ENCODE measurements at regions not wholly inside any gene's neighbourhood (a gene's known extent, or its start where the extent isn't known, plus 50 kb on each side); places are given as distances from the start of the nearest gene placed in this dataset.

- ATAC-seq, result no peak
These were observed 607.3 kb downstream of the NCAM2 start for GRCh38 chr21:21605521-21605920.

DNA sequence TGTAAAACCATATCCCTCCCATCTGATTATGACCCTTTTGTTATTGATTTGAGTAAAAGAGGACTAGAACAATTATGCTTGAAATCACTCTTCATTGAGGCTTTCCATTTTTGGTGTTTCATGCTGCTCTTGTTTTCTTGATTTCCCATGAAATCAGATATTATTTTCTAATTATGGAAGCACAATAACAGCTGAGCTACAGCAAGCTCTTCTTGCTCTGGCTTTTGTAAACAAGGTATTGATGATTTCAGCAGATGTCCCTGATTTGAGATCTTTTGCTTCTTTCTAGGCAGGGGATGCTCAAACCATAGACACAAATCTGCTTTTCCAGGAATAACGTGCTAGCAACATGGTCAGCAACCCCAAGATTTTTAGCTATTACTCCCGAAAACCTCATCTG, 607.8 kb downstream of the NCAM2 start:
- ATAC-seq, result no peak

DNA sequence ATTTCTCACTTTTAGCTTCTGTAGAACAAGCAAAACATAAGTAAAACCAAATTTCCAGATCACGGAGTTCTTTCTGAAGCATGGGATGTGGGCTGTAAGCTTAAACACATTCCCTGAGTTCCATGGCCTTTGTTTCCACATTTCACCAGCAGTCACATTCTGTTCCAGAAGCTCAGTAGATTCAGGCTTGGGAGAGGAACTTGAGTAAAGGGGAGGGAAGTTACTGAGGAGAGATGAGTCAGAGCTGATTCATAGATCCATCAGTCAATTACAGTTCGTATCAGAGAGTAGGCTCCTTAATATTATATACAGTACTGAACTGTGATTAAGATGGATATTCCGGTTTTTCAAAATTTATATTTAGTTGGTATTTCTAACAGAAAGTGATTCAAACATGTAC, 614.3 kb downstream of the NCAM2 start:
- ATAC-seq, result no peak

DNA sequence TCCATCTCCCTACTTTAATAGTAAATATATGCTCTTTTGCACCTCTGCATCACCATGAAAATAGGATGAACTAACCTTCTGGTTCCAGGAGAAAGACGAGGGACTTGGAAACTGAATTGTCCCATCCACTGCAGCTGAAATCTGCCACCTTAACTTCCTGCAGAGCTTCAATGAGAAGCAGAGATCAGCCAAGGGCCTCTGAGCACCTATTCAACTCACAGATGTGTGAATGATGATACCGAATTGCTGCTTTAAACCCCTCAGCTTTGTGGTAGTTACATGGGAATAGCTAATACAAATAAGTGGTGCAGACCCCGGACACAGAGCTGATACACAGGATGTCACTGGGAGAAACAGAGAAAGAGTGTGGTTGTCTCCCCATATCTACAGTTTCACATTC, 616.8 kb downstream of the NCAM2 start:
- ATAC-seq, result no peak

DNA sequence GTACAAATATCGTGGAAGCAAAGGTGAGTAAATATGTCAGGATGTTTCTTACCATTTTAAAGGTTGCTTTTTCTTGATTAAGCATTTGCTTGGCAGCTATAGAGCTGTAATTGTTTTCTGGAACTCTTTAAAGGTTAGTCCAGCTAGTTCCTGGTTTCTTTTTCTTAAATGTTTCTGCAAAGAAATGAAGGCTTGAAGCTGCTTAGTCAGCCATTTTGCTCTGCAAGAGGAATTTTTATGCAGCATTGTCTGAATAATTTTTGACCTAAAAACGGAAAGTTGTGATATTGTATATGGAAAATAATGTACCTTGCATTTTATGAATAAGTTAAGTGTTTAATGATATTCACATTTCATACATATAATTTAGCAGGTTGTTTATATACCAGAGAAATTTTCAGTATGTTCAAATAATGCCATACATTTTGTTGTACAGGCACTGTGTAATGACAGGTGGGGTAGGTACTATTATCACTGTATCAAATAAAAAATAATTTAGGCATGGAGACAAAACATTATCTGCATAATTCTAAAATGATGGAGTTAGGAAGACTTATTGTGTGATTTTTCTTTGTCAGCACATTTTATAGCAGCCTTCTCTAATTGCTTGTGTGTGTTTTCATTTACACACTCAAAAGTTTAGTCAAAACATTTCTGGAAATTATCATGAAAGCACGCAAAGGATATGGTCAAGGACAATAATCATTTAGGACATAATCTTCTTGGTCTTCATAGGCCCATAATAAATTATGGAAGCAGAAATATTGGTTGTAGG, 624.4 kb downstream of the NCAM2 start:
- no peak for ATAC-seq

- ATAC-seq, result no peak
These were observed 626.5 kb downstream of the NCAM2 start for GRCh38 chr21:21624674-21625073.

DNA sequence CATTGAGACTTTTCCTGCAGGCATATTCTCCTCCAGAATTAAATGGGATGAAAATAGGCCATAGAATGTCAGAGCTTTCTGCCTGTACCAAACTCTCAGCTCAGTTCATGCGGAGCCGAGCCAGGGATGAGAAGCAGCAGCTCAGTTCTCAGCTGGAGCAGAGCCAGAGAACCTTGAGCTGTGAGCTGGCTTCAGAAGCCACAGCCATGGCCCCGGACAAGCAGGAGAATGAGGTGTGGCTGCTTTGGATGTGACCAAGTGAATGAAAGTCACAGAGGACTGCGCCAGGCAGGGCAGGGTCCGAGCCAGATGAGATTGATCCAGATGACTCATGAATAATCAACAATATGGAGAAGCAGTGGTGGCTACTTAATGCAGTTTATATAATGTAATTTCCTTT, 633.8 kb downstream of the NCAM2 start:
- no peak for ATAC-seq

DNA sequence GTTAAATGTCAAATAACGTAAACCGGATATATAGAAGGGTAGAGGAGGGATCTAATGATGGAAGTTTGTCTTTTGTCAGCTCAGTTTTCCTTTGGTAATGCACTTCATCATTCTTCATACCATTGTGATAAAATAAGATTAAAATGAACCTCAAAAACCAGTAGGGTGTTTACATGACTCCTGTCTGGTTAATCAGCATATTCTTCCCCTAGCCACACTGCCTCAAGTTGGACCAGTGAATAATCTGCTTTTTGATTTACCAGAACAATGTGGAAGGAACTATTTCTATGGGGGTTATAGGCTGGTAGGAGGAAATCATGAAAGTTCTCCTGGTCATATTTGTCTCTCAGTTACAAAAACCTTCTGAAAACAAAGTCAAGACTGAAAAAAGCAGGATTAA, 634.7 kb downstream of the NCAM2 start:
- no peak for ATAC-seq

DNA sequence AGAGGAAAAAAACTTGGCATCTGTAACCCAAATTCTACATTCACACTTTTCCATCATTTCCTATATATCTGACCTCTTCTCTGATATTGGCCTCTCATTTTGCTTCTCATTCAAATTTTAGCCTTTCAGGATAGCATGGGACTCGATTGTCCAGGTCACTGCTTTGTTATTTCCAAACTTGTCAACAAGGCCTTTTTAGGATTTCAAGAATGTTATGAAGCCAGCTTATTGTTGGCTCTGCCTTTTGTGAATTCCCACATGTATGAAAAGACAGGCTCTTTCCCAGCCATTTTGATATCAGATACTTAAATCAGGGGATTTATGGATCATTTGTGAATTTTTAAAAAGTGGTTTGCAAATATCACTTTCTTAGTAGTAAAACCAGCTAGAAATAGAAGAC, 663.5 kb downstream of the NCAM2 start:
- no peak for ATAC-seq

DNA sequence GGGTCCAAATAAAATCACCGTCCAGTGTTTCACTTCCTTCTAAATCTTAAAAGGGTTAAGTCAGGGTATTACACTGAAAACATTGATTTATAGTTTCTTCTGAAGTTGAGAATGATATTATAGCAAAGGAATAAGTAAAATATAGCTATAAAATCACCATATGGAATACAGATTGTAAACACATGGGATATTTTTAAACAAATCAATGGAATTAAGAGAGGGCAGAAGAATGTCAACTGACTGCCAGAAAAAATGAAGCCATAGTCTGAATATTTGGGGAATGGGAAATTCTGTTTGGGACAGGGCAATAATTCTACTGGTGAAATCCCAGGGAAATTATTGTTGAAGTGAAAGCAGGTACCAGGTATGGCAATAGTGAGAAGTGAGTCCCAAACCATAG, 664.6 kb downstream of the NCAM2 start:
- ATAC-seq, result no peak

DNA sequence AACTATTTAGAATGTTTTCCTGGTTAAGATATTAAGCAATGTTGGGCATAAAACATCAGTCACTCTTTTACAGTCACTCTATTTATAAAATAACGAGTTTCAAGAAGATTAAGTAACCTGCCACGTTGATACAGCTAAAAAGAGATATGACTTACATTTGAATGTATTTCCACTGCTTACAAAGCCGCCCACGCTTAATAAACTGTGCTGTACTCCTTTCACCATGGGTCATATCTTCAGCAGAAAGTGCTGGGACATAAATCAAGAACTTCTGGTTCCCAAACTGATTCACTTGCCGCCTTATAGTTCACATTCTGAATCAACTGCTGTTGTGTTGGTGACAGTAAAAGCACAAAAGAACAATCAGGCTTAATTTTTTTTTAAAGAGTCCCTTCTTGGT, 666.7 kb downstream of the NCAM2 start:
- no peak for ATAC-seq

- no peak for ATAC-seq
These were observed 668.5 kb downstream of the NCAM2 start for GRCh38 chr21:21666689-21667088.

DNA sequence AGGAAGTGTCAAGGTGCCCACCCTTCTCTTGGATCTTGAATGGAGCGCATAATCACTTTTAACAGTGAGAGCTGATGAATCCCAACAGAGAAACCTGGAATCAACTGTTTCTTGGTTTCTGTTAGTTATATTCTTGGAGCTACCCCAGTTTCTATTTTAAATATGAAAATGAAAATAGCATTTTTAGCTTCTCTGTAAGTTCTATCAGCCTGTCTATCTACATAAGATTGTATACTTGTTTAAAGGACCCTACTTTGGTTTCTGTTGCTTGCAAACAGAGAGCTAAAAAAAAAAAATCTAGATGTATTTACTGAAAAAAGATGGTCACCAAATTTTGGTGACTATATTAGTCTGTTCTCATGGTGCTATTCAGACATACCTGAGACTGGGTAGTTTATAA, 670.0 kb downstream of the NCAM2 start:
- ATAC-seq, result no peak

- ATAC-seq, result no peak
These were observed 675.8 kb downstream of the NCAM2 start for GRCh38 chr21:21673959-21674358.

DNA sequence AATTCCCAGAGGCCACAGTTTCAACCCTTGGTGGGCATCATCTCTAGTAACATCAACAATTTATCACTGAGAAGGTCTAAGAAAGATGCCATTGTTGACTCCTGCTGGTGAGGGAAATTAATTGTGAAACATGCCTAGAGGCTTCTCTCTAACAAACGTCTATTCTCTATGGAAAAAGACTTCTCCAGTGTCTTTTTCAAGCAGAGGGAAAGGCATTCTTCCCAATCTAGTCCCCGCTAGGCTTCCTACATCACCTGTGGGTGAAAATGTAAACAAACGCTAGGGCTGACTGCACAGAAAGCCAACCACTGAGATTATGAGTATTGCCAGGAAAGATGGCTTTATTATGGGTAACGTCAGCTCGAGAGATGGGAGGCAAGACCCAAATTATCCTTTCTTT, 677.4 kb downstream of the NCAM2 start:
- no peak for ATAC-seq

DNA sequence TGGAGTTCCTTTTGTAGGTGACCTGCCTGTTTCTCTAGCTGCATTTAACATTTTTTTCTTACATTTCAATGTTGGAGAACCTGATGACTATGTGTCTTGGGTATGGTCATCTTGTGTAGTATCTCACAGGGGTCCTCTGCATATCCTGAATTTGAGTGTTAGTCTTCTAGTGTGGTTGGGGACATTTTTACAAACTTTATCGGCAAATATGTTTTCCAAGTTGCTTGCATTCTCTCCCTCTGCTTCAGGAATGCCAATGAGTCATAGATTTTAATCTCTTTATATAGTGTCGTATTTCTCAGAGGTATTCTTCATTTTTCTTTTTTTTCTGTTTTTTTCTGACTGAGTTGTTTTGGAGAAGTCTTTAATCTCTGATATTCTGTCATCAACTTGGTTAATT, 684.0 kb downstream of the NCAM2 start:
- no peak for ATAC-seq

DNA sequence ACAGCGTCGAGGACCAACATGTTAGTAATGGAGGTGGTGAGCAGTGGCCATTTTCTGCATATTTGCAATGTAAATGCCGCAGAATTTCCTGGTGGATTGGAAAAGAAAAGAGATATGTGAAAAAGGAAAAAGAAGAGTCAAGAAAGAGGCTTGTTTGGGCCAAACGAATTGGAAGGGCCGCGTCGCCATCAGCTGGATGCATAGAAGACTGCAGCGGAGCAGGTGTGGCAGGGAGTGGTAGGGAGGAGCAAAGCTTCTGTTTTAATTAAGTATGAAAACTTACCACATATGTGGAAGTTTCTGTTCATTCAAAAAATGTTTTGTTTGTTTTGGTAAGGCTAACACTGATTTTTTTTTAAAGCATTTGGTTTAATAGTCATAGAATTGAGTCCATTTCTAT, 690.7 kb downstream of the NCAM2 start:
- no peak for ATAC-seq

GRCh38 chr21:21690068-21690665, 692.0 kb downstream of the NCAM2 start:
- no peak for ATAC-seq

GRCh38 chr21:21712748-21713520, 714.7 kb downstream of the NCAM2 start:
- ATAC-seq, result no peak

DNA sequence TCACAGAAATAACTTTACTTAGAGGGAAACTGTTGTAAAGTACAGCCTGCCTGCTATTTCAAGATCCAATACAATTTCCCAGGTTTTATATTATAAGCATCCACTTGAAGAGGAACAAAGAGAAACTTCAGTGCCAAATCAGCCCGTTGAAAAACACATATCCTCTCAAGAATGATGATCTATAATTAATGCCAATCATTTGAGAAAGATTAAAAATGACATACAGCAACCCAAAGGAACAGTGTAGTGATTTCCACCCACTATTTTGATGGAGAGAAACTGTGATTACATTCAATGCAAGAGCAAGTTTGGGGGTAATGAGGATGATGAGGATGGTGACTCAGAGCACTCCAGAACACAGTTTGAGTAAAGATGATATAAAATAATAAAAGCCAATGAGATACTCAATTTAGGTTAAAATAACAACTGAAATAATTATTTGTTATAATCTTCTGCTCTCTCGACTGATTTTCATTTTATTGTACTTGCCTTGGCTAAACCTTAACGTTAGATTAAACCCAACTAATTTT, 715.5 kb downstream of the NCAM2 start:
- ATAC-seq, result no peak

DNA sequence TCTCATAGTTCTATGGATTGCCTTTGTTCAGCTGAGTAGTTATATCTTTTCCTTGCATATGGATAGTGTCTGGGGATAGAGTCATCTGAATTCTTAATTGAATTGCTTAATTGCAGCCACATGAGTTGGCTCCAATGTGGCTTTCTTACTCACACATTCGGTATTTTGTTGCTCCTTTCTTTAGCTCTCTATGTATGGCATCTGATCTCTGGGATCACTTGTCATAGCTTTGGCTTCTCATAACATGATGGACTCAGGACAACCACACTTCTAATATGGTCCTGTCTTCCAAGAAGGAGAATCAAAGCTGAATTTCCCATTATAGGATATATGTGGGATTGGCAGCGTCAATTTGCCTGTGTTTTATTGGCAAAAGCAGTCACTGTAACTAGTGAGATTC, 716.2 kb downstream of the NCAM2 start:
- no peak for ATAC-seq

GRCh38 chr21:21715266-21715969, 717.2 kb downstream of the NCAM2 start:
- no peak for ATAC-seq

DNA sequence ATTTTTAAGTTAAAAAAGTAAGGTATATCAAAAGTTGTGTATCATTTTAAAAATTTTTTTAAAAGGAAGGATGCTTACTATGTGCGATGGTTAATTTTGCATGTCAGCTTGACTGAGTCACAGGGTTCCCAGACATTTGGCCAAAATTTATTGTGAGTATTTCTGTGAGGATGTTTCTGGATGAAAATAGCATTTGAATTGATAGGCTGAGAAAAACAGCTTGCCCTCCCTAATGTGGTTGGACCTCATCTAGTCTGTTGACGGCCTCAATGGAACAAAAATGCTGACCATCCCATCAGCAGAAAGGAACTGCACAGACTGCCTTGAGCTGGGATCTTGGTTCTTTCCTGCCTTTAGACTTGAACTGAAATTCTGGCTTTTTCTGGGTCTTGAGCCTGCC, 724.5 kb downstream of the NCAM2 start:
- no peak for ATAC-seq
